ENCODE measurements at regions not wholly inside any gene's neighbourhood (a gene's known extent, or its start where the extent isn't known, plus 50 kb on each side); places are given as distances from the start of the nearest gene placed in this dataset.

DNA sequence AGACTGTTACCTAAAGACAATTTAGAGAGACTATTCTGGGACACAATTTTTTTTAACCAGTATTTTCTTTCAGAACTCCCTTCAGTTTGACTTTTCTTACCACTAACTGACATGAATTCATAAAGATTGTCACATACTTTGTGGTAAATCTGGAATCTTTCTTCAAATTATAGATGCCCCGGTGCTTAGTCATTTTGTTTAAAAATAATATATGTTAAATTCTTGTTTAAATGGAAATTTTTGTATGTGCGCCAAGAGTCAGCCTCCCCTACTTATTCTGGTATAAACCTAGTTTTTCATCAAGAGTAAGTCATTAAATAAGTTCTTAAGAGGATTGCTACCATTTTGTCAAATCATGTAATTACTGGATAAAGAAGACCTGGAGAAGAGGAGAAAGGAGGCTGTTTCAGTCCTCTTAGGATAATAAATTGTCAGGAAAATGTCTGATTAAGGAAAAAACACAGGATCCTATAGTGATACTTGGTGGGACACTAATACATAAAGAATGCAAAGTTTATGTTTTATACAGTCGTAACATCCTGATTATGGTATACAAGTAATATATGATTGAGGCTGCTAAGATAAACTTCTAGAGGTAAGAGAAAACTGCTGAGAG is 424.4 kb downstream of the PMP22 start:
- no peak overlapping the region for H3K4me2 ChIP-seq (ENCODE audit: low read length)
- no peaks in the 10 kb centered on the region for H4K20me1 ChIP-seq (ENCODE audit: insufficient read depth, low read length)
- H3K9me3 ChIP-seq (ENCODE audit: low read length): no peaks in the 10 kb centered on the region
- H3F3A ChIP-seq (ENCODE audit: insufficient read depth, low read length): no peaks in the 10 kb centered on the region
- H3K79me2 ChIP-seq (ENCODE audit: insufficient read depth, low read length): no peaks in the 10 kb centered on the region
- no peak overlapping the region for H3K4me3 ChIP-seq (ENCODE audit: low read depth, low read length, poor library complexity, severe bottlenecking)
- no peaks in the 10 kb centered on the region for H3K9me2 ChIP-seq (ENCODE audit: low read depth, low read length)
- no peaks in the 10 kb centered on the region for H3K4me1 ChIP-seq (ENCODE audit: insufficient read depth, low read length, severe bottlenecking)
- no peak overlapping the region for H3K9ac ChIP-seq (ENCODE audit: low read length)
- H2AFZ ChIP-seq (ENCODE audit: low read length): no peak overlapping the region
- H3K27me3 ChIP-seq (ENCODE audit: insufficient read depth, low read length): no peaks in the 10 kb centered on the region
- TF ChIP-seq, protein P1, sequence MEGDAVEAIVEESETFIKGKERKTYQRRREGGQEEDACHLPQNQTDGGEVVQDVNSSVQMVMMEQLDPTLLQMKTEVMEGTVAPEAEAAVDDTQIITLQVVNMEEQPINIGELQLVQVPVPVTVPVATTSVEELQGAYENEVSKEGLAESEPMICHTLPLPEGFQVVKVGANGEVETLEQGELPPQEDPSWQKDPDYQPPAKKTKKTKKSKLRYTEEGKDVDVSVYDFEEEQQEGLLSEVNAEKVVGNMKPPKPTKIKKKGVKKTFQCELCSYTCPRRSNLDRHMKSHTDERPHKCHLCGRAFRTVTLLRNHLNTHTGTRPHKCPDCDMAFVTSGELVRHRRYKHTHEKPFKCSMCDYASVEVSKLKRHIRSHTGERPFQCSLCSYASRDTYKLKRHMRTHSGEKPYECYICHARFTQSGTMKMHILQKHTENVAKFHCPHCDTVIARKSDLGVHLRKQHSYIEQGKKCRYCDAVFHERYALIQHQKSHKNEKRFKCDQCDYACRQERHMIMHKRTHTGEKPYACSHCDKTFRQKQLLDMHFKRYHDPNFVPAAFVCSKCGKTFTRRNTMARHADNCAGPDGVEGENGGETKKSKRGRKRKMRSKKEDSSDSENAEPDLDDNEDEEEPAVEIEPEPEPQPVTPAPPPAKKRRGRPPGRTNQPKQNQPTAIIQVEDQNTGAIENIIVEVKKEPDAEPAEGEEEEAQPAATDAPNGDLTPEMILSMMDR (IDR thresholded peaks at IDR 0.05; ENCODE audit: low read length): no peak
- no peak for TF ChIP-seq EZH2 (IDR thresholded peaks at IDR 0.05; ENCODE audit: borderline replicate concordance, low read length)
- H3K36me3 ChIP-seq (ENCODE audit: insufficient read depth, low read length): no peaks in the 10 kb centered on the region
- no peak overlapping the region for H3K27ac ChIP-seq (ENCODE audit: low read depth, low read length, poor library complexity, severe bottlenecking)

DNA sequence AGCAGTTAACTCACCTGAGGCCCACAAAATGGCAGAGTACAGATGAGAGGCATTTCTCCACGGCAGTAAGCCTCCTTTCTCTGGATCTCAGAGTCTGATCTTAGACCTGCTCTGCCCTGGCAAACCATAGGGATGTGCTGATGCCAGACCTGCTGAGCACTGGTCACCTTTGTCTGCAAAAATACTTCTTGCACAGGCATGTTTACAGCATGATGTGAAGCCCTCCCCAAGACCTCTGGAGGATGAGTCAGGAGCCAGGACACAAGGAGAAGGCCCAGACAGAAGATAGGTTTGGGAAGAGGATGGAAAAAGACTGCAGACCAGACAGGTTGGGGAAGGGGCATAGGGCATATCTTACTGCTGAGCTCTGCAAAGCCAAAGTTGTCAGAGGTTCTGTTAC is 426.6 kb downstream of the PMP22 start:
- no peak overlapping the region for H2AFZ ChIP-seq (ENCODE audit: low read length)
- H3F3A ChIP-seq (ENCODE audit: insufficient read depth, low read length): no peaks in the 10 kb centered on the region
- H3K36me3 ChIP-seq (ENCODE audit: insufficient read depth, low read length): no peaks in the 10 kb centered on the region
- H3K4me1 ChIP-seq (ENCODE audit: insufficient read depth, low read length, severe bottlenecking): no peaks in the 10 kb centered on the region
- H3K9ac ChIP-seq (ENCODE audit: low read length): no peak overlapping the region
- H3K4me3 ChIP-seq (ENCODE audit: low read depth, low read length, poor library complexity, severe bottlenecking): no peak overlapping the region
- H3K79me2 ChIP-seq (ENCODE audit: insufficient read depth, low read length): no peaks in the 10 kb centered on the region
- no peaks in the 10 kb centered on the region for H3K9me3 ChIP-seq (ENCODE audit: low read length)
- no peaks in the 10 kb centered on the region for H4K20me1 ChIP-seq (ENCODE audit: insufficient read depth, low read length)
- H3K4me2 ChIP-seq (ENCODE audit: low read length): no peak overlapping the region
- no peaks in the 10 kb centered on the region for H3K9me2 ChIP-seq (ENCODE audit: low read depth, low read length)
- TF ChIP-seq, protein P1 (IDR thresholded peaks at IDR 0.05; ENCODE audit: low read length): no peak
- H3K27ac ChIP-seq (ENCODE audit: low read depth, low read length, poor library complexity, severe bottlenecking): no peak overlapping the region
- no peaks in the 10 kb centered on the region for H3K27me3 ChIP-seq (ENCODE audit: insufficient read depth, low read length)

DNA sequence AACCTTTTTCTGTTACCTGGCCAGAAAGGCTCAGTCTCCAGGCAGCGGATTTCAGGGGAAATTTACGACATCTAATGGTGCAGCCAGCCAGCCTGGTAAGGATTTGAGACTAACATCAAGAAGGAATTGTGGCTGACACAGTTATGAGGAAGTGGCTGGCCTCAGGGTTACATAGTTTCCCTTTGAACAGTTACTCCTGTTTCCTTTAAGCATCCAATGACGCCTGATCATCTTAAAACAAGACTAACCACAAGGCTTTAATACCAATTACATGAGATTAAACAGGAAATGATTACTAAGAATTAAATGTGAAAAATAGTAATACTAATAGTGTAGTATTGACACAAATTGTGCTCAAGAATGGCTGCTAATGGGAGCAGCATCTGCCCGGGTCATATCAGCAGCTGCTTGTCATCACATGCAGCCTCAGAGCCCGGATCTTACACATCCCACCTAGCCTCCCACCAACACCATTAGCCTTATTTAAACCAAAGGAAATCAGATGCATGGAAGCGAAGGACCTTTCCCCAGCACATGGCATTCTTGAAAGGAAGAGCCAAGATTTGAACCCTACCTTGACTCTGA is 431.8 kb downstream of the PMP22 start:
- Histone ChIP-seq H3K27ac (ENCODE audit: low read depth, low read length, poor library complexity, severe bottlenecking) (no peak overlapping the region), H3K36me3 (ENCODE audit: insufficient read depth, low read length) (no peaks in the 10 kb centered on the region), H3K9me3 (ENCODE audit: low read length) (no peaks in the 10 kb centered on the region), H2AFZ (ENCODE audit: low read length) (no peak overlapping the region), H3K9ac (ENCODE audit: low read length) (no peak overlapping the region), H3K79me2 (ENCODE audit: insufficient read depth, low read length) (no peaks in the 10 kb centered on the region), H4K20me1 (ENCODE audit: insufficient read depth, low read length) (no peaks in the 10 kb centered on the region), H3F3A (ENCODE audit: insufficient read depth, low read length) (no peaks in the 10 kb centered on the region), H3K4me1 (ENCODE audit: insufficient read depth, low read length, severe bottlenecking) (no peaks in the 10 kb centered on the region), H3K4me2 (ENCODE audit: low read length) (no peak overlapping the region), H3K27me3 (ENCODE audit: insufficient read depth, low read length) (no peaks in the 10 kb centered on the region), H3K9me2 (ENCODE audit: low read depth, low read length) (no peaks in the 10 kb centered on the region), H3K4me3 (ENCODE audit: low read depth, low read length, poor library complexity, severe bottlenecking) (no peak overlapping the region)
- no peak for TF ChIP-seq EZH2 (IDR thresholded peaks at IDR 0.05; ENCODE audit: borderline replicate concordance, low read length)
- TF ChIP-seq, protein P1 (IDR thresholded peaks at IDR 0.05; ENCODE audit: low read length): no peak
